B cell (primary cell): ENCODE measurements at regions not wholly inside any gene's neighbourhood (a gene's known extent, or its start where the extent isn't known, plus 50 kb on each side); places are given as distances from the start of the nearest gene placed in this dataset.

Experiments used
- EZH2 ChIP-seq: IDR thresholded peaks from 2 replicates; pipeline ENCODE4 v1.6.1; 2012; ENCODE audit warnings: borderline replicate concordance, low read depth, mild to moderate bottlenecking, moderate library complexity, low read length; ENCODE audit not compliant: insufficient read depth, poor library complexity, severe bottlenecking
- TF ChIP-seq, protein P1 (sequence below): fragments of 200-600 bp; IDR thresholded peaks from one replicate; pipeline ENCODE4 v1.8.0; 2022; ENCODE audit warnings: antibody characterized with exemption, mild to moderate bottlenecking

GRCh38 chr19:30895946-30896345 lies 453.3 kb downstream of the TSHZ3 start:
- TF ChIP-seq, protein P1, sequence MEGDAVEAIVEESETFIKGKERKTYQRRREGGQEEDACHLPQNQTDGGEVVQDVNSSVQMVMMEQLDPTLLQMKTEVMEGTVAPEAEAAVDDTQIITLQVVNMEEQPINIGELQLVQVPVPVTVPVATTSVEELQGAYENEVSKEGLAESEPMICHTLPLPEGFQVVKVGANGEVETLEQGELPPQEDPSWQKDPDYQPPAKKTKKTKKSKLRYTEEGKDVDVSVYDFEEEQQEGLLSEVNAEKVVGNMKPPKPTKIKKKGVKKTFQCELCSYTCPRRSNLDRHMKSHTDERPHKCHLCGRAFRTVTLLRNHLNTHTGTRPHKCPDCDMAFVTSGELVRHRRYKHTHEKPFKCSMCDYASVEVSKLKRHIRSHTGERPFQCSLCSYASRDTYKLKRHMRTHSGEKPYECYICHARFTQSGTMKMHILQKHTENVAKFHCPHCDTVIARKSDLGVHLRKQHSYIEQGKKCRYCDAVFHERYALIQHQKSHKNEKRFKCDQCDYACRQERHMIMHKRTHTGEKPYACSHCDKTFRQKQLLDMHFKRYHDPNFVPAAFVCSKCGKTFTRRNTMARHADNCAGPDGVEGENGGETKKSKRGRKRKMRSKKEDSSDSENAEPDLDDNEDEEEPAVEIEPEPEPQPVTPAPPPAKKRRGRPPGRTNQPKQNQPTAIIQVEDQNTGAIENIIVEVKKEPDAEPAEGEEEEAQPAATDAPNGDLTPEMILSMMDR, result no peak
- no peak for TF ChIP-seq EZH2
